H9 (cell line): ENCODE measurements at regions not wholly inside any gene's neighbourhood (a gene's known extent, or its start where the extent isn't known, plus 50 kb on each side); places are given as distances from the start of the nearest gene placed in this dataset.

Source experiments
- DNase-seq: peaks from one replicate; pipeline ENCODE4 v3.0.0-alpha.2; 2017
- H2AFZ ChIP-seq: one replicate; pipeline ENCODE4 v1.6.1; 2013; ENCODE audit warnings: mild to moderate bottlenecking, low read length, control low read depth, moderate library complexity
- H2AK5ac ChIP-seq: 2 replicates; pipeline ENCODE4 v1.6.1; 2013; ENCODE audit warnings: low read length, control low read depth, mixed read lengths; ENCODE audit not compliant: insufficient read length
- H2BK120ac ChIP-seq: one replicate; pipeline ENCODE4 v1.6.1; 2013; ENCODE audit warnings: low read depth, mild to moderate bottlenecking, low read length, control low read depth, inconsistent platforms; ENCODE audit not compliant: poor library complexity, severe bottlenecking
- H2BK12ac ChIP-seq: 2 replicates; pipeline ENCODE4 v1.6.1; 2013; ENCODE audit warnings: low read length, control low read depth, mixed read lengths, low read depth; ENCODE audit not compliant: insufficient read length
- H2BK15ac ChIP-seq: 2 replicates; pipeline ENCODE4 v1.6.1; 2013; ENCODE audit warnings: low read depth, low read length, control low read depth
- H2BK20ac ChIP-seq: one replicate; pipeline ENCODE4 v1.6.1; 2013; ENCODE audit warnings: low read depth, mild to moderate bottlenecking, low read length, control low read depth, inconsistent platforms; ENCODE audit not compliant: poor library complexity, severe bottlenecking
- H2BK5ac ChIP-seq: 2 replicates; pipeline ENCODE4 v1.6.1; 2013; ENCODE audit warnings: low read length, control low read depth, mixed read lengths; ENCODE audit not compliant: insufficient read length
- H3K14ac ChIP-seq: 2 replicates; pipeline ENCODE4 v1.6.1; 2013; ENCODE audit warnings: low read length, control low read depth; ENCODE audit not compliant: insufficient read depth
- H3K18ac ChIP-seq: 2 replicates; pipeline ENCODE4 v1.6.1; 2013; ENCODE audit warnings: low read depth, mild to moderate bottlenecking, mixed read lengths, low read length, control low read depth; ENCODE audit not compliant: insufficient read length
- H3K23ac ChIP-seq: 2 replicates; pipeline ENCODE4 v1.6.1; 2013; ENCODE audit warnings: low read length, control low read depth, mixed read lengths, low read depth; ENCODE audit not compliant: insufficient read length
- H3K23me2 ChIP-seq: 2 replicates; pipeline ENCODE4 v1.6.1; 2013; ENCODE audit warnings: low read depth, mild to moderate bottlenecking, mixed read lengths, low read length, control low read depth; ENCODE audit not compliant: insufficient read length, poor library complexity, severe bottlenecking
- H3K27ac ChIP-seq: 2 replicates; pipeline ENCODE4 v1.5.1; 2013; ENCODE audit warnings: low read length, control low read depth, mixed read lengths, low read depth; ENCODE audit not compliant: insufficient read length
- H3K27me3 ChIP-seq: 2 replicates; pipeline ENCODE4 v1.6.1; 2013; ENCODE audit warnings: low read length, control low read depth, inconsistent platforms; ENCODE audit not compliant: insufficient read depth
- H3K4ac ChIP-seq: 2 replicates; pipeline ENCODE4 v1.6.1; 2013; ENCODE audit warnings: low read depth, mild to moderate bottlenecking, control low read depth, inconsistent platforms, low read length, moderate library complexity
- H3K4me1 ChIP-seq: 2 replicates; pipeline ENCODE4 v1.6.1; 2013; ENCODE audit warnings: low read length, control low read depth, inconsistent platforms; ENCODE audit not compliant: insufficient read depth
- H3K4me2 ChIP-seq: 2 replicates; pipeline ENCODE4 v1.6.1; 2013; ENCODE audit warnings: low read length, control low read depth, mixed read lengths; ENCODE audit not compliant: insufficient read length, insufficient read depth
- H3K56ac ChIP-seq: 2 replicates; pipeline ENCODE4 v1.6.1; 2013; ENCODE audit warnings: low read depth, mild to moderate bottlenecking, mixed read lengths, low read length, control low read depth; ENCODE audit not compliant: insufficient read length
- H3K79me1 ChIP-seq: 2 replicates; pipeline ENCODE4 v1.6.1; 2013; ENCODE audit warnings: low read depth, mild to moderate bottlenecking, moderate library complexity, low read length, control low read depth, inconsistent platforms; ENCODE audit not compliant: insufficient read depth, poor library complexity, severe bottlenecking
- H3K79me2 ChIP-seq: 2 replicates; pipeline ENCODE4 v1.6.1; 2013; ENCODE audit warnings: low read length, control low read depth, inconsistent platforms; ENCODE audit not compliant: insufficient read depth
- H3K9ac ChIP-seq: 2 replicates; pipeline ENCODE4 v1.6.1; 2013; ENCODE audit warnings: low read length, control low read depth, mixed read lengths; ENCODE audit not compliant: insufficient read length; ENCODE audit errors: extremely low read depth
- H3K9me3 ChIP-seq: one replicate; pipeline ENCODE4 v1.6.1; 2013; ENCODE audit warnings: low read depth, low read length, inconsistent platforms; ENCODE audit not compliant: control insufficient read depth
- H3T11ph ChIP-seq: one replicate; pipeline ENCODE4 v1.6.1; 2013; ENCODE audit warnings: mild to moderate bottlenecking, low read length, control low read depth, inconsistent platforms
- H4K20me1 ChIP-seq: one replicate; pipeline ENCODE4 v1.6.1; 2013; ENCODE audit not compliant: control insufficient read depth, insufficient read length, insufficient read depth
- H4K5ac ChIP-seq: 2 replicates; pipeline ENCODE4 v1.6.1; 2013; ENCODE audit warnings: low read depth, mild to moderate bottlenecking, mixed read lengths, low read length, control low read depth; ENCODE audit not compliant: insufficient read length
- H4K8ac ChIP-seq: replicated peaks from 2 replicates; pipeline ENCODE4 v1.6.1; 2013; ENCODE audit warnings: low read length, control low read depth, mixed read lengths, low read depth; ENCODE audit not compliant: insufficient read length
- H4K91ac ChIP-seq: 2 replicates; pipeline ENCODE4 v1.6.1; 2013; ENCODE audit warnings: low read depth, mild to moderate bottlenecking, moderate library complexity, mixed read lengths, low read length, control low read depth; ENCODE audit not compliant: insufficient read length
- H3K27ac Mint-ChIP-seq, 3 experiments: 2 replicates in 2 of 3; 3 replicates in 1 of 3; pipeline ENCODE4 v1.8.0; 2020 to 2021; ENCODE audit warnings: mixed read lengths in 3 of 3, mild to moderate bottlenecking in 1 of 3, moderate library complexity in 1 of 3
- H3K27me3 Mint-ChIP-seq: 2 replicates; pipeline ENCODE4 v1.8.0; 2021; ENCODE audit warnings: low read depth, mild to moderate bottlenecking, moderate library complexity, mixed read lengths
- H3K36me3 Mint-ChIP-seq, 3 experiments: 2 replicates in 2 of 3; 3 replicates in 1 of 3; pipeline ENCODE4 v1.8.0; 2020 to 2021; ENCODE audit warnings: low read depth in 3 of 3, mixed read lengths in 3 of 3; ENCODE audit not compliant: insufficient read depth in 1 of 3
- H3K4me1 Mint-ChIP-seq, 2 experiments: 2 replicates each; pipeline ENCODE4 v1.8.0; 2020; ENCODE audit warnings: mixed read lengths in 2 of 2
- H3K4me3 Mint-ChIP-seq, 2 experiments: 2 replicates in 1 of 2; 3 replicates in 1 of 2; pipeline ENCODE4 v1.8.0; 2020 to 2021; ENCODE audit warnings: mild to moderate bottlenecking in 2 of 2, mixed read lengths in 2 of 2, moderate library complexity in 1 of 2
- H3K9me3 Mint-ChIP-seq, 2 experiments: 2 replicates in 1 of 2; 3 replicates in 1 of 2; pipeline ENCODE4 v1.8.0; 2020; ENCODE audit warnings: mild to moderate bottlenecking in 2 of 2, mixed read lengths in 2 of 2, moderate library complexity in 1 of 2
- CTCF ChIP-seq: fragments of 200-600 bp; sonication (generic); conservative IDR thresholded peaks from 3 replicates; pipeline ENCODE4 v1.8.0; 2021; ENCODE audit warnings: antibody characterized with exemption, mild to moderate bottlenecking
- WGBS: extraction: QIAGEN DNeasy Blood & Tissue Kit; methylation state at CpG from one replicate; pipeline ENCODE4 v1.1.7; 2013; ENCODE audit warnings: missing lambda C conversion rate, low lambda C conversion rate, mixed read lengths; ENCODE audit not compliant: insufficient read length; ENCODE audit errors: extremely low coverage; 5-methylcytosine and 5-hydroxymethylcytosine counted together

DNA sequence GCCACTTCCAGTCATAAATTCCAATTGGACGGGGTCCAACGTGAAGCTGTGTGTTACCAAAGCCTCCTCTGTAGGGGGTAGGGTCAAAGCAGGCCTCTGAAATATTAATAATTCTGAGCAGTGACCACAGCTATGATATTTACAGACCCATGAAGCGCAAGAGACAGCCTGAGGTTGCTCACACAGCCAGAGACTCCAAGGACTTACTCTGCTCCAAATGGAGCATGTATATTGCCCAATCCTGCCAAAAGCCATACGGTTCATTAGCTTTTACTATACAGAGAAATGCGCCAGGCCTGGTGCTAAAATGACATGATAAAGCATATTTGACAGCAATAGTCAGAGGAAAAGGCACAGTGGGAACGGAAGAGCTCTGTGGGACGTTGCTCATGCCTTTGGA is 151.3 kb downstream of the PAH start:
- Histone ChIP-seq H3K9me3 (no peaks in the 10 kb centered on the region), H3K23me2 (no peaks in the 10 kb centered on the region), H4K5ac (no peak overlapping the region), H4K8ac (no peak overlapping the region), H3K4ac (no peak overlapping the region), H2BK12ac (no peak overlapping the region), H3K27me3 (no peaks in the 10 kb centered on the region), H2BK15ac (no peak overlapping the region), H3K23ac (no peak overlapping the region), H2AK5ac (no peak overlapping the region), H3K79me2 (no peaks in the 10 kb centered on the region), H3K9ac (no peak overlapping the region), H2BK20ac (no peak overlapping the region), H3K79me1 (no peaks in the 10 kb centered on the region), H3K27ac (no peak overlapping the region), H3K18ac (no peak overlapping the region), H3T11ph (no peak overlapping the region), H3K14ac (no peak overlapping the region), H4K91ac (no peak overlapping the region), H2AFZ (no peak overlapping the region), H2BK5ac (no peak overlapping the region), H3K4me2 (no peak overlapping the region), H2BK120ac (no peak overlapping the region), H3K56ac (no peak overlapping the region), H3K4me1 (no peaks in the 10 kb centered on the region), H4K20me1 (no peaks in the 10 kb centered on the region)
- Mint-ChIP-seq H3K9me3 (no peaks in the 10 kb centered on the region), H3K36me3 (no peaks in the 10 kb centered on the region), H3K27me3 (no peaks in the 10 kb centered on the region; the same call in 1 of the 2 replicates), H3K4me1 (peaks cover 10 to 13% of the 10 kb centered on the region in 2 experiments), H3K4me3 (no peak overlapping the region), H3K27ac (peak overlapping the region in 1 of 3 experiments; percentile 78; a peak in 3 of 7 replicates)
- no peak for TF ChIP-seq CTCF
- no peak for DNase-seq
- WGBS = no CpG with 5 or more reads among the region's 7 CpGs
